ENCODE measurements at regions not wholly inside any gene's neighbourhood (a gene's known extent, or its start where the extent isn't known, plus 50 kb on each side); places are given as distances from the start of the nearest gene placed in this dataset.

GRCh38 chr2:9118383-9118960 is 88.1 kb upstream of the ASAP2 start:
- Mint-ChIP-seq H3K27me3 (ENCODE audit: insufficient read depth, low read depth) (peaks cover 8% of the 10 kb centered on the region), H3K9me3 (no peaks in the 10 kb centered on the region), H3K36me3 (no peaks in the 10 kb centered on the region), H3K4me1 (peaks cover 6% of the 10 kb centered on the region), H3K27ac (no peak overlapping the region), H3K4me3 (no peak overlapping the region)
- no peaks in the 10 kb centered on the region for H3K27me3 ChIP-seq
- peaks cover 5% of the 10 kb centered on the region for H3K4me1 ChIP-seq
- no peak for DNase-seq (ENCODE audit: low spot score)
- H3K9ac ChIP-seq, result no peak overlapping the region
- H4K20me1 ChIP-seq (ENCODE audit: low read depth), result no peaks in the 10 kb centered on the region
- no peak overlapping the region for H2AFZ ChIP-seq (replicated peaks)
- H3F3A ChIP-seq (ENCODE audit: low read depth), result peaks cover 8% of the 10 kb centered on the region
- TF ChIP-seq EZH2phosphoT487 (IDR thresholded peaks at IDR 0.05), result no peak
- no peak for TF ChIP-seq EZH2 (IDR thresholded peaks at IDR 0.05)
- TF ChIP-seq CTCF (IDR thresholded peaks at IDR 0.05), result no peak
- no peaks in the 10 kb centered on the region for H3K79me2 ChIP-seq (ENCODE audit: low read depth)
- H3K36me3 ChIP-seq, result no peaks in the 10 kb centered on the region
- no peak overlapping the region for H3K4me2 ChIP-seq
- H3K9me3 ChIP-seq (ENCODE audit: low read depth), result no peaks in the 10 kb centered on the region
- no peak overlapping the region for H3K27ac ChIP-seq
- no peak overlapping the region for H3K4me3 ChIP-seq

- H3K27ac Mint-ChIP-seq, result no peak overlapping the region
- no peak overlapping the region for H2AFZ ChIP-seq (replicated peaks)
- no peaks in the 10 kb centered on the region for H3K9me3 Mint-ChIP-seq
- H3F3A ChIP-seq (ENCODE audit: low read depth), result peaks cover 12% of the 10 kb centered on the region
- H3K4me3 ChIP-seq, result no peak overlapping the region
- no peak overlapping the region for H3K4me3 Mint-ChIP-seq
- no peaks in the 10 kb centered on the region for H3K36me3 Mint-ChIP-seq
- no peak overlapping the region for H3K9ac ChIP-seq
- peaks cover 17% of the 10 kb centered on the region for H3K4me1 Mint-ChIP-seq
- no peaks in the 10 kb centered on the region for H4K20me1 ChIP-seq (ENCODE audit: low read depth)
- TF ChIP-seq EZH2phosphoT487 (IDR thresholded peaks at IDR 0.05) (no peak), EZH2 (IDR thresholded peaks at IDR 0.05) (no peak), CTCF (IDR thresholded peaks at IDR 0.05) (no peak)
- no peaks in the 10 kb centered on the region for H3K36me3 ChIP-seq
- no peaks in the 10 kb centered on the region for H3K79me2 ChIP-seq (ENCODE audit: low read depth)
- no peak overlapping the region for H3K4me2 ChIP-seq
- H3K27ac ChIP-seq, result no peak overlapping the region
- peaks cover 9% of the 10 kb centered on the region for H3K27me3 Mint-ChIP-seq (ENCODE audit: insufficient read depth, low read depth)
- peaks cover 11% of the 10 kb centered on the region for H3K4me1 ChIP-seq
- H3K27me3 ChIP-seq, result no peaks in the 10 kb centered on the region
- no peaks in the 10 kb centered on the region for H3K9me3 ChIP-seq (ENCODE audit: low read depth)
- no peak for DNase-seq (ENCODE audit: low spot score)
These were observed 91.4 kb upstream of the ASAP2 start for GRCh38 chr2:9115229-9115628.

GRCh38 chr2:9114458-9114857 is 92.2 kb upstream of the ASAP2 start:
- Mint-ChIP-seq H3K27ac (no peak overlapping the region), H3K27me3 (ENCODE audit: insufficient read depth, low read depth) (peaks cover 11% of the 10 kb centered on the region), H3K36me3 (no peaks in the 10 kb centered on the region), H3K4me1 (peaks cover 17% of the 10 kb centered on the region), H3K9me3 (no peaks in the 10 kb centered on the region), H3K4me3 (no peak overlapping the region)
- H4K20me1 ChIP-seq (ENCODE audit: low read depth), result no peaks in the 10 kb centered on the region
- TF ChIP-seq CTCF (IDR thresholded peaks at IDR 0.05) (no peak), EZH2phosphoT487 (IDR thresholded peaks at IDR 0.05) (no peak), EZH2 (IDR thresholded peaks at IDR 0.05) (no peak)
- DNase-seq (ENCODE audit: low spot score), result no peak
- no peaks in the 10 kb centered on the region for H3K36me3 ChIP-seq
- H2AFZ ChIP-seq (replicated peaks), result no peak overlapping the region
- H3K4me3 ChIP-seq, result no peak overlapping the region
- H3K79me2 ChIP-seq (ENCODE audit: low read depth), result no peaks in the 10 kb centered on the region
- H3F3A ChIP-seq (ENCODE audit: low read depth), result peaks cover 12% of the 10 kb centered on the region
- no peak overlapping the region for H3K9ac ChIP-seq
- no peaks in the 10 kb centered on the region for H3K27me3 ChIP-seq
- H3K9me3 ChIP-seq (ENCODE audit: low read depth), result no peaks in the 10 kb centered on the region
- H3K27ac ChIP-seq, result no peak overlapping the region
- no peak overlapping the region for H3K4me2 ChIP-seq
- H3K4me1 ChIP-seq, result peaks cover 11% of the 10 kb centered on the region
